CD14-positive monocyte (primary cell): ENCODE measurements at regions not wholly inside any gene's neighbourhood (a gene's known extent, or its start where the extent isn't known, plus 50 kb on each side); places are given as distances from the start of the nearest gene placed in this dataset.

Source experiments
- DNase-seq, 3 donors: peaks; one replicate each; pipeline ENCODE4 v3.0.0-alpha.2; 2011 to 2022
- H2AFZ ChIP-seq: 2 replicates; pipeline ENCODE4 v1.6.0; 2012; ENCODE audit warnings: mild to moderate bottlenecking, low read depth, low read length, inconsistent platforms; ENCODE audit not compliant: insufficient read depth, poor library complexity, severe bottlenecking
- H3K27ac ChIP-seq, 2 donors: 1 replicate in 1 of 2; 2 replicates in 1 of 2; pipeline ENCODE4 v1.5.1; 2012 to 2013; ENCODE audit warnings: low read length in 2 of 2, control low read depth in 1 of 2, inconsistent platforms in 1 of 2, low read depth in 1 of 2, mild to moderate bottlenecking in 1 of 2
- H3K27me3 ChIP-seq, 2 donors: one replicate each; pipeline versions ENCODE4 v1.6.0 to v1.6.1; 2011 to 2013; ENCODE audit warnings: low read length in 2 of 2; ENCODE audit not compliant: control insufficient read depth in 2 of 2, insufficient read depth in 2 of 2
- H3K36me3 ChIP-seq, 2 donors: replicated peaks in 1 of 2; 1 replicate in 1 of 2; 2 replicates in 1 of 2; pipeline versions ENCODE4 v1.5.1 to v1.6.1; 2012 to 2013; ENCODE audit warnings: low read length in 2 of 2, control low read depth in 1 of 2, inconsistent platforms in 1 of 2, mild to moderate bottlenecking in 1 of 2; ENCODE audit not compliant: insufficient read depth in 2 of 2, control insufficient read depth in 1 of 2
- H3K4me1 ChIP-seq, 2 donors: 1 replicate in 1 of 2; 2 replicates in 1 of 2; pipeline versions ENCODE4 v1.5.1 to v1.6.1; 2012 to 2013; ENCODE audit warnings: low read length in 2 of 2, control low read depth in 1 of 2, inconsistent platforms in 1 of 2, mild to moderate bottlenecking in 1 of 2, moderate library complexity in 1 of 2; ENCODE audit not compliant: insufficient read depth in 2 of 2, control insufficient read depth in 1 of 2
- H3K4me2 ChIP-seq: replicated peaks from 2 replicates; pipeline ENCODE3; 2012; ENCODE audit warnings: low read length, moderate library complexity, mild to moderate bottlenecking; ENCODE audit not compliant: poor library complexity, severe bottlenecking; ENCODE audit errors: extremely low read depth
- H3K4me3 ChIP-seq, 3 experiments: fragments of 200-600 bp in 1 of 3; sonication (generic) in 1 of 3; replicated peaks in 1 of 3; 1 replicate in 2 of 3; 2 replicates in 1 of 3; pipeline ENCODE4 v1.5.1; 2011 to 2013; ENCODE audit warnings: low read length in 3 of 3, mild to moderate bottlenecking in 3 of 3, control low read depth in 2 of 3, low read depth in 2 of 3, inconsistent platforms in 1 of 3, moderate library complexity in 1 of 3
- H3K79me2 ChIP-seq: 2 replicates; pipeline ENCODE4 v1.6.0; 2012; ENCODE audit warnings: mild to moderate bottlenecking, control low read depth, inconsistent platforms, low read length, moderate library complexity; ENCODE audit not compliant: insufficient read depth
- H3K9ac ChIP-seq: 2 replicates; pipeline ENCODE4 v1.6.0; 2017; ENCODE audit warnings: low read length, mild to moderate bottlenecking; ENCODE audit not compliant: insufficient read depth, poor library complexity, severe bottlenecking
- H3K9me3 ChIP-seq, 2 donors: replicated peaks in 1 of 2; 1 replicate in 1 of 2; 2 replicates in 1 of 2; pipeline versions ENCODE4 v1.5.1 to v1.6.1; 2012 to 2013; ENCODE audit warnings: low read length in 2 of 2, control low read depth in 1 of 2; ENCODE audit not compliant: control insufficient read depth in 1 of 2, insufficient read depth in 1 of 2
- H4K20me1 ChIP-seq: 2 replicates; pipeline ENCODE4 v1.6.0; 2012; ENCODE audit warnings: mild to moderate bottlenecking, low read length, control low read depth, moderate library complexity; ENCODE audit not compliant: insufficient read depth
- H3K27ac Mint-ChIP-seq, 7 donors: one replicate each; pipeline ENCODE4 v1.8.0; 2020; ENCODE audit warnings: mild to moderate bottlenecking in 7 of 7, mixed read lengths in 7 of 7, moderate library complexity in 6 of 7, inconsistent platforms in 2 of 7
- H3K27me3 Mint-ChIP-seq, 3 donors: one replicate each; pipeline ENCODE4 v1.8.0; 2021 to 2022; ENCODE audit warnings: low read depth in 3 of 3, mild to moderate bottlenecking in 3 of 3, mixed read lengths in 3 of 3, moderate library complexity in 3 of 3, inconsistent platforms in 1 of 3
- H3K36me3 Mint-ChIP-seq, 2 donors: one replicate each; pipeline ENCODE4 v1.8.0; 2020; ENCODE audit warnings: mixed read lengths in 2 of 2, inconsistent platforms in 1 of 2, mild to moderate bottlenecking in 1 of 2
- H3K4me1 Mint-ChIP-seq: one replicate; pipeline ENCODE4 v1.8.0; 2020; ENCODE audit warnings: mild to moderate bottlenecking, mixed read lengths
- H3K4me3 Mint-ChIP-seq, 2 donors: one replicate each; pipeline ENCODE4 v1.8.0; 2020; ENCODE audit warnings: mild to moderate bottlenecking in 2 of 2, mixed read lengths in 2 of 2, moderate library complexity in 1 of 2
- H3K9me3 Mint-ChIP-seq, 7 donors: one replicate each; pipeline ENCODE4 v1.8.0; 2020 to 2022; ENCODE audit warnings: mixed read lengths in 7 of 7, mild to moderate bottlenecking in 6 of 7, moderate library complexity in 6 of 7, inconsistent platforms in 2 of 7
- CTCF ChIP-seq: fragments of 200-600 bp; IDR thresholded peaks from one replicate; pipeline ENCODE4 v1.8.0; 2022; ENCODE audit warnings: antibody characterized with exemption, mild to moderate bottlenecking
- WGBS: methylation state at CpG from one replicate; pipeline ENCODE4 v1.1.5; 2013; ENCODE audit warnings: missing lambda C conversion rate; ENCODE audit not compliant: insufficient coverage; 5-methylcytosine and 5-hydroxymethylcytosine counted together
- intact Hi-C, 2 donors: fragments of 100-400 bp; cut with micrococcal nuclease; formaldehyde crosslinking; loops; one replicate each; pipeline versions ENCODE4 v1.15.0 to v1.15.1; 2023

- Histone ChIP-seq H3K9me3 (no peaks in the 10 kb centered on the region), H3K4me1 (no peaks in the 10 kb centered on the region), H3K4me2 (no peak overlapping the region), H4K20me1 (no peaks in the 10 kb centered on the region), H3K27ac (no peak overlapping the region), H3K27me3 (no peaks in the 10 kb centered on the region), H3K79me2 (no peaks in the 10 kb centered on the region), H3K4me3 (no peak overlapping the region), H3K36me3 (no peaks in the 10 kb centered on the region), H3K9ac (no peak overlapping the region), H2AFZ (no peak overlapping the region)
- Mint-ChIP-seq H3K36me3 (no peaks in the 10 kb centered on the region), H3K4me1 (no peaks in the 10 kb centered on the region), H3K27ac (no peak overlapping the region), H3K27me3 (no peaks in the 10 kb centered on the region), H3K9me3 (peaks cover 0 to 5% (median 0%) of the 10 kb centered on the region in 7 donors), H3K4me3 (no peak overlapping the region)
- no CpG with 5 or more reads among the region's 2 CpGs for WGBS
- no peak for DNase-seq
- TF ChIP-seq CTCF, result no peak
- intact Hi-C loops, result no loop called here
Observed at GRCh38 chr18:38909972-38910371, 1344.4 kb upstream of the CELF4 start.

- peaks cover 0 to 16% of the 10 kb centered on the region in 2 donors for H3K9me3 ChIP-seq
- no peaks in the 10 kb centered on the region for H3K36me3 Mint-ChIP-seq
- no peaks in the 10 kb centered on the region for H3K27me3 ChIP-seq
- intact Hi-C loops, result no loop called here
- TF ChIP-seq CTCF, result no peak
- no peaks in the 10 kb centered on the region for H3K36me3 ChIP-seq
- H3K9me3 Mint-ChIP-seq, result peaks cover 0 to 11% (median 6%) of the 10 kb centered on the region in 7 donors
- no CpG with 5 or more reads among the region's 2 CpGs for WGBS
- H3K4me1 Mint-ChIP-seq, result no peaks in the 10 kb centered on the region
- H3K79me2 ChIP-seq, result no peaks in the 10 kb centered on the region
- H3K4me1 ChIP-seq, result no peaks in the 10 kb centered on the region
- no peak overlapping the region for H3K4me3 Mint-ChIP-seq
- H3K4me3 ChIP-seq, result no peak overlapping the region
- H3K27ac Mint-ChIP-seq, result no peak overlapping the region
- no peak overlapping the region for H3K9ac ChIP-seq
- H3K27ac ChIP-seq, result no peak overlapping the region
- no peak overlapping the region for H2AFZ ChIP-seq
- H3K4me2 ChIP-seq, result no peak overlapping the region
- H3K27me3 Mint-ChIP-seq, result no peaks in the 10 kb centered on the region
- no peak for DNase-seq
- H4K20me1 ChIP-seq, result no peaks in the 10 kb centered on the region
Observed at GRCh38 chr18:38902796-38903195, 1337.2 kb upstream of the CELF4 start.
